ENCODE measurements at regions not wholly inside any gene's neighbourhood (a gene's known extent, or its start where the extent isn't known, plus 50 kb on each side); places are given as distances from the start of the nearest gene placed in this dataset.

DNA sequence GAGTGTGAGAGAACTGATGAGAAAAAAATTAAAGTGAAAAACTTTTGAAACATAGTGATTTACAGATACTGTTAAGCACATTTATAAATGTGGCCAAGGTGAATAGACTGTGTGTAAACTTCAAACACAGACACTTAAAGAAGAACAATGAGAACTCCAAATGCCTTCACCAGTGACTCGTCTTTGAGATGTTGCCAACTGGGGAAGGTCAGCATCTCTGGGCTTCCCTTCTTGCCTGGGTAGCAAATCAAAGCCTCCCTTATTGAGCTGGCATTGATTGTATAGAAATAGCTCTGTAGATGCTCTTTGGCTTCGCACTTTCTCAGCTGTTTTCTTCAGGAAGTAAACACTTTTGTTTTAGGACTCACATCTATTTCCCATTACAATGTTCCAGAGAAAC is 177.3 kb upstream of the SGCG start:
- TF ChIP-seq CTCF (IDR thresholded peaks at IDR 0.05 in 2 of 3, conservative IDR thresholded peaks at IDR 0.05 in 1 of 3; ENCODE audit: borderline replicate concordance in 1 of 3, insufficient read depth in 1 of 3, low read depth in 2 of 3, low read length in 2 of 3) (no peak), POLR2AphosphoS5 (IDR thresholded peaks at IDR 0.05; ENCODE audit: low read depth, low read length) (no peak), EZH2 (IDR thresholded peaks at IDR 0.05) (no peak), POLR2A (IDR thresholded peaks at IDR 0.05; ENCODE audit: borderline replicate concordance, extremely low read depth, insufficient read depth, insufficient read length) (no peak), REST (IDR thresholded peaks at IDR 0.05; ENCODE audit: low read depth) (no peak), EZH2phosphoT487 (IDR thresholded peaks at IDR 0.05; ENCODE audit: borderline replicate concordance) (no peak), RAD21 (IDR thresholded peaks at IDR 0.05; ENCODE audit: low read depth) (no peak)
- TF ChIP-seq, protein P1, sequence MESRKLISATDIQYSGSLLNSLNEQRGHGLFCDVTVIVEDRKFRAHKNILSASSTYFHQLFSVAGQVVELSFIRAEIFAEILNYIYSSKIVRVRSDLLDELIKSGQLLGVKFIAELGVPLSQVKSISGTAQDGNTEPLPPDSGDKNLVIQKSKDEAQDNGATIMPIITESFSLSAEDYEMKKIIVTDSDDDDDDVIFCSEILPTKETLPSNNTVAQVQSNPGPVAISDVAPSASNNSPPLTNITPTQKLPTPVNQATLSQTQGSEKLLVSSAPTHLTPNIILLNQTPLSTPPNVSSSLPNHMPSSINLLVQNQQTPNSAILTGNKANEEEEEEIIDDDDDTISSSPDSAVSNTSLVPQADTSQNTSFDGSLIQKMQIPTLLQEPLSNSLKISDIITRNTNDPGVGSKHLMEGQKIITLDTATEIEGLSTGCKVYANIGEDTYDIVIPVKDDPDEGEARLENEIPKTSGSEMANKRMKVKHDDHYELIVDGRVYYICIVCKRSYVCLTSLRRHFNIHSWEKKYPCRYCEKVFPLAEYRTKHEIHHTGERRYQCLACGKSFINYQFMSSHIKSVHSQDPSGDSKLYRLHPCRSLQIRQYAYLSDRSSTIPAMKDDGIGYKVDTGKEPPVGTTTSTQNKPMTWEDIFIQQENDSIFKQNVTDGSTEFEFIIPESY (IDR thresholded peaks at IDR 0.05; ENCODE audit: extremely low read depth, insufficient replicate concordance, low read length), result no peak

All from HCT116 (cell line).